HG02610 (cell line): ENCODE measurements at regions not wholly inside any gene's neighbourhood (a gene's known extent, or its start where the extent isn't known, plus 50 kb on each side); places are given as distances from the start of the nearest gene placed in this dataset.

Experiments
- ATAC-seq: cut with Tn5 transposase; IDR thresholded peaks from one replicate; pipeline ENCODE4 v1.9.1; 2021; ENCODE audit warnings: mild to moderate bottlenecking, moderate library complexity; ENCODE audit not compliant: unreplicated experiment

DNA sequence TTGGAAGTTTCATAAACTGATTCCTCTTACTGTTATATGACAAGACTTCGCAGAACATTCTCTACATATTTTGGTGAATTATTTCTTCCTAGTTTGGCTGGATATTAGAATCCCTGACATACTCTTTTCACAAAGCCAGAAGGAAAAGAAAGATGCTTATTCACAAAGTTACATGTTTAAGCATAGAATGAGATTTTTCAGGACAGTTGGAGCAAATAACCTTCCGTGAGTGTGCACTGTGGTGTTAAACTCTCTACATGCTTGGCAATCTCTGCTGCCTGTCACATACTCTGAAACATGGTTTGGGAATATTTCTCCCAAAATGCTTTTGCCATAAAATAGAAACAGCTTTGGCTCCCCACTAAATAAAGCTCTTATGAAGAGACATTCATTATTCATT, 230.0 kb upstream of the MTNR1B start:
- no peak for ATAC-seq

DNA sequence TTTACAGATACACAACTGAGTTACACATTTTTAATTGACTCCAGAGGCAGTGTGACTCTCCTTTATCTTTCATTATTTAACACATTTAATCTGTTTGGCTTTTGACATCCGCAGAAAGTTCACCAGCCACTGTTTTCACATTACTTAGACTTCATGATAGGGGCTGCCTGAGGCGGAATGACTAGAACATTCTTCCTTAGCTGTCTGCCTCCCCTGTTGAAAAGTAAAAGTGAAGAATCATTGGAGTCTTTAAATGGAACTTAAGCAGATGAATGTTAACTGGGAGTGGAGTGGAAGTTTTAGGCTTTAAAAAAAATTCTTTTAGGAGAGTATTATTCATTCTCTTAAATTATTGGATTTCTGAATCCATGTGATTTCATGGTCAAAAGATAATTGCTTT, 229.2 kb upstream of the MTNR1B start:
- ATAC-seq = no peak

DNA sequence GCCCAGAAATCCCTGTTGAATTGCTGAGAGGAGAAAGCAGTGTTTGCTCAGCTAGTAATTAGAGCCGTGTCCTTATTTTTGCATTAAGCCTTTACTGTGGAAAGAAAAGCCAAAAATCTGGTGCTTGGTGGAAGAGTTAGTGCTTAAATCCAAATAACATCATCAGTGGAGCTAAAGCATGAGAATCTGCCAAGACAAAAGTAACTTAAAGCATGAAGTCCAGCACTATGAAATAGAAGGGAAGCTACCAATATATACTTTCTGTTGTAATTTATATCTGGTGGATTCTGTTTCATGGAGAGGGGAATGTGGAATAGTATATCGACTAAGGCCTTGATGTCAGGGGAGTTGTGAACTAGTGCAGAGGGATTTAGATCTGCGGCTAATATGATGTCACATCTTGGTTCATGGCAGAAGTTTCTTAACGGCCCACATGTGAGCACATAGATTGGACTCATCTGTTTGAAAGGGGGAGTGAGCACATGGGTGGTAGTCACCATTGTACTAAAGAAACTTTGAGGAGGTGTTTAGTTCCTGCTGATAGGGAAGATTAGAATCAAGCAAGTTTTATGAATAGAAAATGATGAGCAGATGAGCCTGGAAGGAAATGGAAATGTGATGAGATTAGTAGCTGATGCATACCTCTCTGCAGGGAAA, 224.4 kb upstream of the MTNR1B start:
- no peak for ATAC-seq

DNA sequence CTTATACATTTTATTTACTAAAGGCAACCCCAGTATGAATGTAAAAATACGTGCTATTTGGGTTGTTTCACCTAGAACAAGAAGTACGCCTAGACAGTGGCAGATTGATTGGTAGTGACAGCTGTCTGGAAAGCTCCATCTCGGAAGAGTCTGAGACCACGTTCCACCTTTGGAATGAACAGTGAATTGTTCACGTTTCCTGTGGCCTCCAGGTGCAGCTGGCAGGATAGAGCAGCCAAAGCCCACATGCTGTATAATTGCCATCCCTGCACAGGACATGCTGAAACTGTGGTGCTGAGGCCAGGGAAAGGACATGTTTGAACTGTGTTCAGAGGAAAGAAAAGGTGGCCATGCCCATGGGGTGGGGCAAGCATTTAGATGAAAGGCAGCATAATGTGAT, 218.7 kb upstream of the MTNR1B start:
- no peak for ATAC-seq

DNA sequence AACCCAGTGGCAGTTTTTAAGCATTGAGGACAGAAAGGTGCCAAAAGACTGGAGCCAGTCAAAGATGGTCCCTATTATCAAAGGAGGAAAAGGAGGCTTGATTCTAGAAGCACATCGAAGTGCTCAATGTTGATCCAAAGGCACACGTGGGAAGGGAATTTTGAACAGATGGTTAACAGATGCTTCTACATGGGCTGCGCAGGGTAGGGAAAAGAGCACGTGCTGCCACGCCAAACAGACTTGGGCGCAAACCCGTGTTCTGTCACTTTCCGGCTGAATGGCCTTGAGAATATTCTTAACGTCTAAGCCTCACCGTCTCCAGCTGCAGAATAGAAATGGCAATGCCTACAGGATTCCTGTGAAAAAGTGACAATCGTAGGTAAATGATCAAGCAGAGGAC, 217.9 kb upstream of the MTNR1B start:
- ATAC-seq = no peak

DNA sequence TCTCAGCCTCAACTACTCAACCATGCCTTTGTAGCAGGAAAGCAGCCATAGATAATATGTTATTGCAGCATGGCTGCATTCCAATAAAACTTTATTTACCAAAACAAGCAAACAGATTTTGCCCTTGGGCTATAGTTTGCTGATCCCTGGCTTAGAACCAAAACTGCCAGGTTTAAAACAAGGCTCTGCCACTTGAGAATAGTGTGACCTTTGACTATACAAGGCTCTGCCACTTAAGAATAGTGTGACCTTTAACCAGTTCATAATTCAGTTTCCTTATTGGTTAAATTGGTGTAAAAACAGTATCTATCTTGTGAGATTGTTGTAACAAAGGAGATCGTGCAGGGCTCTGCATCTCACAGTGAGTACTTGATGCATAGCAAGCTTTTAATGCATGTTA, 217.3 kb upstream of the MTNR1B start:
- ATAC-seq = no peak

DNA sequence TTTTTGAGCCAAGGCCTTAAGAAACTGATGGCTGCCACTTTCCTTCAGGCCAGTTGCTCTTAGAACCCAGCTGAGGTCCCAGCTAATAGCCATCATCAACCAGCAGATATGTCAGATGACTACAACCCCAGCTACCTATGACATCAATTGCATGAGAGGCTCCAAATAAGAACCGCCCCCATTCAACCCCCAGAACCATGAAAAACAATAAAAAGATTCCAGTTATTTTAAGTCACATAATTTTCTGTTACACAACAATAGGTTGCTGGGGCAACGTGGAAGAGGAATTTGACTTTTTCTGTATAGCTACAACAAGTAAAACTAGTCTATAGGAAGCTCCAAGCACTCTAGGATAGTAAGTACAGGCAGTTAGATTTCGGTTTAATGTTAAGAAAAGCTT, 216.3 kb upstream of the MTNR1B start:
- no peak for ATAC-seq

DNA sequence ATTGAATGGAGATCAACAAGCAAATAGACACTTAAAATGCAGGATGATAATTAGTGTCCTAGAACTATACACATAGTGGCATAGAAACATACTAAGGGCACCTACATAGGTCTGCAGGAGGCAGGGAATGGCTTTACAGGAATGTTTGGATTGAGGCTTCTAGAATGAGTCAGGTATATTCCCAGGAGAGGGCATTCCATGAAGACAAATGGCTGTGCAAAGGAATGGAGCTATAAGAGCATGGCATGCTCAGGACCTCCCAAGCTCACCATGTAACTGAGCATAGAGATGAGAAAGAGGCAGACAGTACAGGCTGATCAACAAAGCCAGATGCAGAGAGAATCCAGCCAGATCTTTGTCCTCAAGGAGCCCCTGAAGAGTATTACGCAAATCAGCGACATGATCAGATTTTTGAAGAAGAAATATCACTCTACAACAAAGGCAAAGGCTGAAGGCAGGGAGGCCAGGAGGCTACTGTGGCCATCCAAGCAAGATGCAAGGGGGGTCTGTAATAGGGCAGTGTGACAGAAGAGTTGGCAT, 211.1 kb upstream of the MTNR1B start:
- ATAC-seq = no peak

DNA sequence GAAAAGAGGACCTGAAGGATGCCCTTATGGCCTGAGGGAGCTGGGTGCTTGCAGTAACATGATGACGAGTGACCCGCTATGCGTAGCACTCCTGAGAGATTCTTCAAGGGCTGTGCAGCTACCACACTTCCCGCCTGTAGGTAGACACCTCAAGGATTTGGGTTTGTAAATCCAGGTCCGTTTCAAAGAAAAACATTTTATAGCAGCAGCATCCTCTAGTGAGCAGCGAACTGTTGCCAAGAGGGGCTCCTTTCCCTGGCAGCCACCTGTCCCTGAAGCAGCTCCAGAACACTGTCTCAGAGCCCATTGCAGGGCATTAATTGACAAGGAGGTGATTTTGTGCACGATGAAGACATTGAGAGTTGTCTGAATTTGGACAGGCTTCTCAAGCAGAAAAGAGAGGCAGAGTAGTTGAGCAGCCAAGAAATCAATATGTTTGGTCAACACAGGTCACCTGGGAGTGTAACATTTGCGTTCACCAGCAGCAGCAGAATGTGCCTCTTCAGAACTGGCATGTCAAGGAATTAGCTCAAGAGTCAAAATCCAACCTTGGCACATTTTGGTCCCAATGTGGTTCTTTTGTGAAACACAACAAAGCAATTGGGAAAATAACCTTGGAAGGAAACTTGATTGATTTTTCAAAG, 209.8 kb upstream of the MTNR1B start:
- no peak for ATAC-seq

DNA sequence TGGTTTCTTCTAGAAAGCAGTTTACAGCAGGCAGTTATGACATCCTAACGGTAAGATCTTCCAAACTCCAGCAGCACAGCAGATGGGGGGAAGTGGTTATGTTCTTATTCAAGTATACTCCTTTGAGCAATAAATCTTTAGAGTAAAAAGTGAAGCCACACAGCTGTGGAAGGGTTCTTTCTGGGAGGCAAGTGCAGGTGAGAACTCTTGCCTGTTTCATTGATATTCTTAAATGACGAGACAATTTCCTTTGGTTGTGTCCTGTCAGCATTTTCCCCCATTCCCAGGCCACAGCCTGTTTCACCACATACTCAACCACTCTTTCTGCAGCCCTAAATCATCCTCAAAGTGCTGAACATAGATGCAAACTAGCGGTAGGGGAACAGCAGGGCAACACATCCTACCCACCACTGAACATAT, 207.3 kb upstream of the MTNR1B start:
- ATAC-seq = no peak

DNA sequence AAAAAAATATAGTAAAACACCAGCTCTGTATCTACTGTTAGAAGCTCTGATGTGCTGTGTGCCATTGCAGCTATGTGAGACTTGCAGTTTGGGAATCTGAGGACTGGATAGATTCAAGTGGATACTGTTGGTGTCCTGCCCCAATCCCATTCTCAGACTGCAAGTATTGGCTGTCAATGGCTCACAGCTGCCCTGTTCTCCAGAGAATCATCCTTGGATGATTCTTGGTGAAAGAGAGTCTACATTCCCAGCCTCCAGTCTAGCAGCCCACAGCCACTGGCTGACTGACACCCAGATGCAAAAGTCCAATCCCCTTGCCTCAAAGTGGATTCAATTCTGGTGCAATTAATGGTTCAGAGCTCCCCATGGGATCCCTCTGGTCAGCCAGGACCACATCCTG, 206.1 kb upstream of the MTNR1B start:
- no peak for ATAC-seq

DNA sequence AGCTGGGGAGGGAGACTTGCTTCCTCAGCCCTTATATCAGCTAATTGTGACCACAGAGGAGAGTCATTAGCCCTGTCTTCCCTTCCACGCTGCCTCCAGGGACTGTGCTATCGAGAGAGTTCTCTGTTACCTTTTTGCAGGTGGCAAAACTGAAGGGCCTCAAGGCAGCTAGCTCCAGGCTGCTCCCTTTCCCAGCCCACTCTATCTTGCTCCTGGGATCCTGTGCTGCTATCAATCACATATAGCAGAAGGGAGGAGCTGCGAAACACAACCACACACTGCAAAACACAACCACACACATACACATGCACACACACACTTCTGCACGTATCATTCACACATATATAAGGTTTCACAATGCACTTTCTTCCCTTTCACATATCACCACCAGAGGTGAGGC, 205.3 kb upstream of the MTNR1B start:
- ATAC-seq = no peak

DNA sequence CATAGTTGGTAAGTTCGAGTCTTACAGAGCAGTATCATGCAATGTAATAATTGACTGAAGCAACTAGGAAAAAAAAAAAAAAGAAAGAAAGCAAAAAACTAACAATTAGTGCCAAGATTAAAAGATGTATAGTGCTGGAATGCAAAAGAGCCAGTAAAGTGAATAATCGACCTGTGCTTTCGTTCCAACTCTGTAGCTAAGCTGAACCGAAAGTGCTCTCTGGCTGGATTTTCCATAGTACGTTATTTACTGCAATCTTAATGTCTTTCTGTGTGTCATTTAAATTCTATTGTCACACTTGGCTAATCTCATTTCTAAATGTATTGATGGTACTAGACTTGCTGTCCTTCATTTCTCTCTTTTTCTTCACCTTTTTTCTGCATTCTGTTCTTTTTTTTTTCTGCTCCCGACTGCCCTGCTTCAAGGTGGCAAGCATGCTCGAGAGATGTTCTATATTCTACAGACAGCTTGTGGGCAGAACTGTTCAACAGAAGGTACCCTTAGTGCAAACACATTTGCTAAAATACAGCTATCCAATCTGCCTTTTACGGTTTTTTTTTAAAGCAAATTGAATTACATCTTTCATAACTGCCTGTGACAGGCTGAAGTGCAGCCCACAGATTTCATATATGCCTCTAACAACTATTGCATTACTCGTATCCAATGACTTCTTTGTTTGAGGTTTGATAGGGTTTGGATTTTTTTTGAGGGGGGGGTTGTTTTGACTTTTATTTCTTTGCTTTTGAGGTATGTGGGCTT, 204.2 kb upstream of the MTNR1B start:
- ATAC-seq = no peak

DNA sequence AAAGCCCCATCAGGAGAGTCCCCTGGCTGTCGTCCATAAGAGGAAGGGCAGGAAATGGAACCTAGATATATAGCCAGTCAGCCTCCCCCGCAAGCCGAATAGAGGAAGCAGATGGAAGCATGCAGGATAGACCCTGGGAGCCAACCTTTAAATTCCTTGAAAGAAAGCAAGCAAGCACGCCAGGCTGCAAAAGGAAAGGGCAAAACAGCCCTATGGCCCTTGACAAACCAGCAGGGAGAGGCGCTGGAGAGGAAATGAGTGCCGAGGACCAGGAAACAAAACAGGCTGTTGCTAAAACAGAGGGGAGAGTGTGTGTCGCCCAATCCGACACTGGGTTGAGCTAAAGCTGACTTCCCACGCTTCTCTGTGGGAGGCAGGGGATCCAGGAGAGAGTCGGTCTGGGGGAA, 203.5 kb upstream of the MTNR1B start:
- ATAC-seq = no peak

DNA sequence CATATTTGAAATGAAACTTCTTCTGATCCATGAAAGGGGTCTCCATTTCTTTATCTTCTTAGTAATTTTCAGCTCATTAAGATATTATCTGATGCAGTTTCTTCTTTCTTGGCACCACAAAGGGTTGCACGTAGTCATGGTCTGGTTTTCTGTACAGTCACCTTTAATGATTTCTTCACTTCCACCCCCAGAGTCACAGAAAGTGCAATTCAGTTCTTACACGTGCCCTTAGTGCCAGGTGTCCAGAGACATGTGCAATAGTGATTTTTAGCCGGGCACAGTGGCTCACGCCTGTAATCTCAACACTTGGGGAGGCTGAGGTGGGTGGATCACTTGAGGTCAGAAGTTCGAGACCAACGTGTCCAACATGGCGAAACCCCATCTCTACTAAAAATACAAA, 202.8 kb upstream of the MTNR1B start:
- ATAC-seq = no peak

DNA sequence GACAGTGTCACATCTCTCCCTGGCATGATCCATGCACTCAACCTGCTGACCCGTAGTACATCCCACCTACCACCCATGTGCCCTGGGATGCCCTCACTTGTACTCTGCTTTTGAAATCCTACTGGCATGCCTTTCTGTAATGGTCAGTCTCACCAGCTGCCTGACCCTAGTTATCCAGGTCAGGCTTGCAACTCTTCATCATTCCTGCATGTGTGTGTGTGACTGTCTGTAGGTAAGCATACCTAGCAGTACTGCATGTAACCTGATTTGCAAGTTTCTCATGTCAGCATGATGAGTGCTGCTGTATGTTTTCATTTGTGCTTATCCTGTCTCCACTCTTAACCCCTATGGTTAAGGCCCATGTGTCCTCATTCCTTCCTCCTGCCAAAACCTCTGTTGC, 202.0 kb upstream of the MTNR1B start:
- ATAC-seq = no peak

DNA sequence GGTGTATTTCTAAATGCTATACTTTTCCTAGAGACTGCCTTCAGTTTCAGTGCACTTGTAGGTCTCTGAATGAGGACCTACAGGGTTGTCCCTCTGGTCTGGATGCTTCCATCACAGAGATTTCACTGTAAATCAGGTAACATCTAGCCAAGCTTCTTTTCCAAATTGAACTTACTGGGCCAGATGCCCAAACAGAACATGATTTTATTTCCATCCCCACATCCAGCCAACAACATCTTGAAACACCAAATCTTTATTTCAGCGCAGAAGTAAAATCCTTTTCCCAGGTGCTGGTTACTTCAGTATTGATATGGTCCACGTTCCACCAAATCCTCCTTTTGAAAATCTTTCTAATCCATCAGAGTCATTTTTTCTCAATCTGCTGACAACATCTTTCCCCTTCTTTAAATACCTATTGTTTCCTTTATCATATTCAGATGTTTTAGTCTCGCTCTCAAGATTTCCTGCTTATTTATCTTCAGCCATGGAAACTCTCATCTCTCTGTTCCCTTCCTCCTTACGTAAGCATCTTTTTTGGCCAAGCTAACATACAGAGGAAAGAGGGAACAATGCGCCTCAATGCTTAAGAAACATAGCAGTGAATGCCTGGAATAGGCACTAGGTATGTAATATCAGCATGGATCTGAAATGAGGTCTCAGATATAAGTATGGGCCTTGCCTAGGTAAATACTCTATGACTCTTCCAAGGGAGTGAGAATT, 201.2 kb upstream of the MTNR1B start:
- no peak for ATAC-seq

DNA sequence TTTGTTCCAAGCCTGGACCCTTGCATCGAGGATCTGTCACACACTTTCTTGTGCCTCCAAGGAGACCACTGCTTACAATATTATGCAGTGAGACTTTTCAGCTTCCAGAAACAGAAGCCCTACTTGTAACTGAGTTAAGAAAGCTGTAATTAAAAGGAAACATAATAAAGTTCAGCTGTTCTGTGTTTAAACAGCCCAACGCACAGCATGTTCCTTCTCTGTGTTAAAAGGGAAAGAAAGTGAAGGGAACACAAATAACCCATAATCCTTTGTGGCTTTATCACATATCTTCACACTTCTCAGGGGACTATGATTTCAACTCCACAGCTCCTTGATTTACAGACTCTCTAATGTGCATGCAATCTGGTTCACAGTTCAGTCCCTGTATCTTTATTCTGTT, 200.3 kb upstream of the MTNR1B start:
- no peak for ATAC-seq

DNA sequence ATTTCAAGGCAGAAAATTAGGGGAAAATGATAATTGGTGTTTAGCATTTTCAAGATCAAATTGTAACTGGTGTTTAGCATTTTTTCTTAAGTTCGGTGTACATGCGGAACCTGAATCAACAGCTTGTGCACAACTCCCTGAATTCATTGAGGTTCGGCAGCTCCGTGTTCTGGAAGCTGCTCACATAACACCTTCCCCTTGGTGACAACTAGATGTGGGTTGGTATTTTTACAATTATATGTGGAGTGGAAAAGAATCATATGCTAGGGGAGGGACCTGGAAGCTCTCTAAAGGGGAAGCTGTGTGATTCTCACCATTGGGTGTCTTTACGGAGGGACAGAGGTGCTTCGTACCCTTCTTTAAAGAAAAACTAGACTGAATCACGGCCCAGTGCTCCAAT, 199.0 kb upstream of the MTNR1B start:
- ATAC-seq = no peak

DNA sequence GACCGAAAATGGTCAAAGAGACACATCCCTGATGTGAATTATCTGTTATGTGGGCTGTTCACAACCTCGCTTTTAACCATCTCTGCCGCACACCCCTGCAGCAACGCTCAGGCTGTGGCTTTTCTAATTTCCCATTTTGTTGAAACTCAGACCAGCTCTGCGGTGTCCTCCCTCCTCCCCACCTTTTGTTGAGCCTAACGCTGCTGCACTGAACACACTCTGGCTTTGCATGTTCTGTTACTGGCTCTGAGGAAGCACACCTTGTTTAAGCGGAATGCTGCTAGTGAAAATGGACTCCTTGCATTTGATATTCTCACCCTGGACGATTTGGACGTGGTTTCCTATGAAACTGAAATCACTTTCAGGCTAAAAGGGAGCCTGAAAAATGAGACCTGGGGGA, 198.5 kb upstream of the MTNR1B start:
- ATAC-seq = no peak

DNA sequence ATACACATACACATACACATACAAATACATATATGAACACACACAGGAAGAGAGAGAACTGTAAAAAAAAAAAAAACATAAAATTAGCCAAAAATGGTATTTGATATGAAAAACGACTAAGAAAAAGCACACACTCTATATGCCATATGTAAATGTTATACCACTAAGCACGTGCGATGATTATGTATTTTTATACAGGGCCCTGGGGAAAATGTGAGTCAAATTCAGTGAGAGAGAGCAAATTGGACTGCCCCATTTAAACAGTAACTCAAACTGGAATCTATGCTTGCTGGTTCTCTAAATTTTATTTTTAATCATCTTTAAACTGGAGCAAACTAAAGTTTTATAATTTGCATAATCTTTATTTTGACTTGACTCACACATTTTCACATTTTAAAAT, 197.8 kb upstream of the MTNR1B start:
- ATAC-seq = no peak
